SK-N-SH treated with all-trans-retinoic acid at 6 μM for 48 hours (cell line): ENCODE measurements at regions not wholly inside any gene's neighbourhood (a gene's known extent, or its start where the extent isn't known, plus 50 kb on each side); places are given as distances from the start of the nearest gene placed in this dataset.

Experiments
- BACH2 ChIP-seq: fragments of 250-450 bp; sonication (Bioruptor Pico); IDR thresholded peaks from 2 replicates; pipeline ENCODE4 v1.9.0; 2021; ENCODE audit warnings: mild to moderate bottlenecking, borderline replicate concordance
- SNAI2 ChIP-seq: fragments of 250-450 bp; sonication (Bioruptor Pico); IDR thresholded peaks from 2 replicates; pipeline ENCODE4 v1.5.0; 2020; ENCODE audit warnings: mild to moderate bottlenecking, moderate library complexity
- TCF4 ChIP-seq: fragments of 250-450 bp; sonication (Bioruptor Pico); IDR thresholded peaks from 2 replicates; pipeline ENCODE4 v1.8.0; 2021; ENCODE audit warnings: mild to moderate bottlenecking, moderate library complexity, borderline replicate concordance
- ZFP3 ChIP-seq: fragments of 250-450 bp; sonication (Bioruptor Pico); IDR thresholded peaks from 2 replicates; pipeline ENCODE4 v1.5.0; 2020; ENCODE audit warnings: mild to moderate bottlenecking, moderate library complexity
- ZNF8 ChIP-seq: fragments of 450-650 bp; formaldehyde crosslinking; IDR thresholded peaks from 2 replicates; pipeline ENCODE4 v1.5.0; 2020; ENCODE audit warnings: mild to moderate bottlenecking, moderate library complexity
- TF ChIP-seq, protein P1 (sequence below): fragments of 250-450 bp; sonication (Bioruptor Pico); IDR thresholded peaks from 2 replicates; pipeline ENCODE4 v1.8.0; 2021; ENCODE audit warnings: low read depth, mild to moderate bottlenecking, moderate library complexity, borderline replicate concordance

DNA sequence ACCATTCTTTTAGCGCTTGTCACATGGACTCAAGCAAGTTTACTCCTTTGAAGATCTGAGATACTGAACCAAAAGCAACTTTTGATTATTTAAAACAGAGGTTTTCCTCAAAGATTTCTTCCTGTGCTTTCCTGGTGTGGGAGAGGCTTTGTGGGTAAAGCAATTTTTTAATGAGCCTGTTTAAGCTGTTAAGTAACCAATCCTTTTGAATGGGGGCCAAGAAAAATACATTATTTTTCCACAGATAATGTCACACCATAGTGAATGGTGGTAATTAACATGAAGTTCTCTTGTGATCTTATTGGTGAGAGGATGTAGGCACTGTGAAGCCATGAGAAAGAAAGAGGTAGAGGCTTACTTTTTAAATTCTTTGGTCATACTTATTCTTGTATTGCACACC lies 55.8 kb upstream of the OBI1 start:
- no peak for TF ChIP-seq ZNF8 (CRISPR knock-in tag)
- TF ChIP-seq SNAI2 (CRISPR knock-in tag), result no peak
- TF ChIP-seq BACH2 (CRISPR knock-in tag), result no peak
- no peak for TF ChIP-seq TCF4 (CRISPR knock-in tag)
- TF ChIP-seq, protein P1, sequence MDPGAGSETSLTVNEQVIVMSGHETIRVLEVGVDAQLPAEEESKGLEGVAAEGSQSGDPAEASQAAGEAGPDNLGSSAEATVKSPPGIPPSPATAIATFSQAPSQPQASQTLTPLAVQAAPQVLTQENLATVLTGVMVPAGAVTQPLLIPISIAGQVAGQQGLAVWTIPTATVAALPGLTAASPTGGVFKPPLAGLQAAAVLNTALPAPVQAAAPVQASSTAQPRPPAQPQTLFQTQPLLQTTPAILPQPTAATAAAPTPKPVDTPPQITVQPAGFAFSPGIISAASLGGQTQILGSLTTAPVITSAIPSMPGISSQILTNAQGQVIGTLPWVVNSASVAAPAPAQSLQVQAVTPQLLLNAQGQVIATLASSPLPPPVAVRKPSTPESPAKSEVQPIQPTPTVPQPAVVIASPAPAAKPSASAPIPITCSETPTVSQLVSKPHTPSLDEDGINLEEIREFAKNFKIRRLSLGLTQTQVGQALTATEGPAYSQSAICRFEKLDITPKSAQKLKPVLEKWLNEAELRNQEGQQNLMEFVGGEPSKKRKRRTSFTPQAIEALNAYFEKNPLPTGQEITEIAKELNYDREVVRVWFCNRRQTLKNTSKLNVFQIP, result no peak
- no peak for TF ChIP-seq ZFP3
